ENCODE measurements at regions not wholly inside any gene's neighbourhood (a gene's known extent, or its start where the extent isn't known, plus 50 kb on each side); places are given as distances from the start of the nearest gene placed in this dataset.

DNA sequence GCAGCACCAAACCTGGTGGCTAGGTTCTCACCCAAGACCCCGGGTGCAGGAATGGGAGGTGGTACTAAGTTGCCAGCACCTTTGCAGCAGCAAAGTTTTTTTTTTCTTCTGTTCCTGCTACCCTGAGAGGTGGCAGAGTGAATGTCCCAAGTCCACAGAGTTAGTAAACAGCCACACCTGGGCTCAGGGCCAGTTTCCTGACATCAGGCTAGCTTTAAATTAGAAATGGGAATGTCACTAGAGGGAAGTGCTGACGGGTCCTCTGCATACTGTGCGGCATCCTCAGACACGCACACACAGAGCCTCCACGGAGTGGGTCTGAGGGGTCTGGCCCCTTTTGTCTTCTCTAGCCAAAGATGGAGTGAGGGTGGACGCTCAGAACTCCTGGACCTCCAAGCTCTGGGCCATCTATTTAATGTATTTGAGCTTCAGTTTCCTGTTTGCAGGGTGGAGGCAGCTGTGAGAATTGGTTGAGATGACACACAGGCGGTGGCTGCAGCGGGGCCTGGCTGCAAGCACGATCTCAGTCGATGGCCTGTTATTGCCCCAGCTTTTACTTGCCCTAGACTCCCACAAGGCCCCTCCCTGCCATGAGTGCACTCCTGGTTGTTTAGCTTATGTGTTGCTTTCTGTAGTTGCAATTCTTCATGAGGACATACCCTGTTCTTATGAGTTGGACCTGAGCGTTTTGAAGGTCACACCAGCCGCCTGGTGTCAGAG, 751.4 kb upstream of the HS6ST1 start:
- DNase-seq (ENCODE audit: low spot score) = no peak
- intact Hi-C loops (cut with DNase I) = no loop called here

DNA sequence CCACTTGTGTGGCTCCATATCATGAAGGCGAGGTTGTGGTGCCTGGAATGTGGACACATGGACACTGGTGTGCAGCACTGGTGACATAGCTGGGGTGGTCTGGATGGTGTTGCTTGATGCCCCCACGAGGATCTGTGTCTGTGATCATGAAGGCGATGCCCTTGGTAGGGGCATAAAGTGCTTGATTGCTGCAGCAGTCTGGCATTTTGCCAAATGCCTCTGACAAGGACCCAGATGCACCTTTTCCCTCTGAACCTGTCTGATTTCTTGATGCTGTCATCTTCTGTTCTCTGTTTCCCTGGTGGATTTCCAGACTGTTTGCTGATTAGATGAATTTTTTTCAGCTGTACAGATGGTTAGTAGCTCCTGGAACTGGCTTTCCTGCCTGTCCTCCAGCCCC, 752.0 kb upstream of the HS6ST1 start:
- no peak for DNase-seq (ENCODE audit: low spot score)
- intact Hi-C loops (cut with DNase I) = no loop called here

DNA sequence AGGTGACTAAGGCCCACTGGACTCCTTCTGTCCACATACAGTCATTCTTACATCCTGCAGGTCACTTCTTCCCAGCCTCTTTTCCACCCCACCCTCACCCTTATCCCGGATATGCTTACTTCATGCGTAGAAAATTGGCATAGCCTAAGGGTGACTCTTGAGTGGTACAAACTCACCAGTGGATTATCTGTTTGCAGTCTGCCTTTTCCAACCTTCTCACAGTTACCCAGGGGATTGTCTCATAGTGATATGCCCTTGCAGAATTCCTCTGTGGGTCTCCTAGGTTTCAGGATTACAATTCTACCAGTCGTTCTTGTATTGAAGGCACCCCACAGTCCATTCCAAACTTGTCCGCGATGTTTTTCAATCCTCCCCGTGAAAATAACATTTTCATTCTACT, 752.9 kb upstream of the HS6ST1 start:
- DNase-seq (ENCODE audit: low spot score) = no peak
- intact Hi-C loops (cut with DNase I) = no loop called here

DNA sequence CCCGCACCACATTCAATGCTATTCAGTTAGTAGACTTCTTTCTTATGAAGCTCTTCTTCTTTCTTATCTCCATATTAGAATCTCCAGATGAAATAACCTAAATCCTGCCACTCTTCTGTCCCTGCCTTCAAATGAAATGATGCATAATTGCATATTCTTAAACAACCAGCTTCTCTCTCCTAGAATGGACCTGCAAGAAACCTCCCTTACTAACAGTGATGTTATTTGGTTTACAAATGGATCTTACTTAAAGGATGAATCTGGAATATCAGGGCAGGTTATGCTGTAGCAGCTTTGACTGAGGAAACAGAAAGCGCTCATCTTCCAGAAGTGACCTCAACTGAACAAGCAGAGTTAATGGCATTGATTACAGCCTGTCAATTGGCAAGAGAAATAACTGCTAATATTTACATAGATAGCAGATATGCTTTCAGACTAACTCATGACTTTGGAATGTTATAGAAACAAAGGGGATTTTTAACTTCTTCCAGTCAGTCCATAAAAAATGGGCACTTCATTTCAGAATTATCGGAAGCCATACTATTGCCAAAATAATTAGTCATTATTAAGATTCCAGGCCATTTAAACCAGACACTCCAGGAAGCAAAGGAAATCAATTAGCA, 755.7 kb upstream of the HS6ST1 start:
- DNase-seq (ENCODE audit: low spot score) = no peak
- intact Hi-C loops (cut with DNase I) = no loop called here

DNA sequence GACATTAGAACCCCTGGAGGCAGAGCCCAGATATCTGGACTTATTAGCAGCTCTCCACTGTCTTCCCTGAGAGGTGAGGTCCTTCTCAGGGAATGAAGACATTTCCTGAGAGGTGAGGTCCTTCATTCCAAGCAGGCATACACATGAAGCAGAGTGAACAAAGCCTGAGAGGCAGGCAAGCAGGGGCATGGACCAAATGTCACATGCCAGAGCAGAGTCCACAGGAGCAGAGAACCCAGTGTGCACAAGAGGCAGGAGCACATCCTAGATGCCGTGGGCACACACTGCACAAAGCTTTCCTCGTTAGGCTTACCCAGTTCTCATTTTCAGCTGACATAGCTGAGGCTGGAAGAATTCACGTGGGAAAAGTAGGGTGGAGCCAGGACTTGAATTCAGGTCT, 759.9 kb upstream of the HS6ST1 start:
- DNase-seq (ENCODE audit: low spot score) = no peak
- intact Hi-C loops (cut with DNase I) = no loop called here

DNA sequence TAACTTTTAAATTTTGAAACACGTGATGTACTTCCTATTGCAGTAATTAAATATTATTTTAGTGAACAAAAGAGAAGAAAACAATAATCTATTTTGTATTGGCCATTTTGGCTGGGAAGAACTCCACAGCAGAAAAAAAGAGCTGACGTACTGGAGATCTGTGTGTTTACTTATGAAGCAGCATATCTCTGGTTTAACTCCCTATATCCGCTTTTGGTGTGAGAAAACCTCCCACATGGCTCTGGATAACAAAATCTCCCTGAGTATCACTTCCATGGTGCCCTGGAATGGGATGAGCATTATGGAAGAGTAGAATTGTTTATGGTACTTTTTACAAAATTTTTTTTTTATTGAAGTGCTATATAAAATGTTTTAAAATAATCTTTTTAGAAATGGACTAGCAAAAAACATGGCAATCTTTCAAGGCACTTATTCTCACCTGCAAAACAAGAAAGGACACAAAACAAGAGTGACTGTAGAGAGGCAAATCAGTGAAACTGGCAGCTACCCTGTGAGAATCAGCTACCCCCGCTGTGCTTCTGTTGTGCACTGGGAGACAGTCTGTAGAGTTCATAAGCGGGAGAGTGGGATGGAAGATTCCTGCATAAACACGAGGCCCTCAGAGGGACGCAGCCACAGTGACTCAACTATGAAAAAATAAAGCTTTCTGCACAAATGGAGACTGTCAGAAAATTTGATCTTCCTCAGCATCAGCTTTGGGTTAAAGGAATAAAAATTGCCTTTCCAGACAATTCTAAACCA, 762.2 kb upstream of the HS6ST1 start:
- DNase-seq (ENCODE audit: low spot score) = no peak
- intact Hi-C loops (cut with DNase I) = no loop called here

DNA sequence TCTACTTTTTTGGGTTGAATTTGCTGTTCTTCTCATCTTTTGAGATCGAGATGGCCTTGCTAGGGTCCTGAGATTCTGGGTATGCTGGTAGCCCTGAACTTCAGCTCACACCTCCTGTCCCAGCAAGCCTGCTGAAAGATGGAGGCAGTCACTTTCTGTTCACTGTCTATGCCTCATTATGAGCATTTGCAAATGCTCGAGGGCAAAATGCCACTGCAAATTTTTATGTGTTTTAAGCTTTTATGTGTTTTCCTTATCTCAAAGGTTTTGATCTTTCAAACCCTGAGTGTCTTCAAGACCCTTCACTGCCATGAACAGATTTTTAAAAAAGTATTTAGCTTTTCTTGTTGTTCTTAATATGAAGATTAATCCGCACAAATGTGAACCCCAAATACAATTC, 766.7 kb upstream of the HS6ST1 start:
- DNase-seq (ENCODE audit: low spot score) = no peak
- intact Hi-C loops (cut with DNase I) = no loop called here

DNA sequence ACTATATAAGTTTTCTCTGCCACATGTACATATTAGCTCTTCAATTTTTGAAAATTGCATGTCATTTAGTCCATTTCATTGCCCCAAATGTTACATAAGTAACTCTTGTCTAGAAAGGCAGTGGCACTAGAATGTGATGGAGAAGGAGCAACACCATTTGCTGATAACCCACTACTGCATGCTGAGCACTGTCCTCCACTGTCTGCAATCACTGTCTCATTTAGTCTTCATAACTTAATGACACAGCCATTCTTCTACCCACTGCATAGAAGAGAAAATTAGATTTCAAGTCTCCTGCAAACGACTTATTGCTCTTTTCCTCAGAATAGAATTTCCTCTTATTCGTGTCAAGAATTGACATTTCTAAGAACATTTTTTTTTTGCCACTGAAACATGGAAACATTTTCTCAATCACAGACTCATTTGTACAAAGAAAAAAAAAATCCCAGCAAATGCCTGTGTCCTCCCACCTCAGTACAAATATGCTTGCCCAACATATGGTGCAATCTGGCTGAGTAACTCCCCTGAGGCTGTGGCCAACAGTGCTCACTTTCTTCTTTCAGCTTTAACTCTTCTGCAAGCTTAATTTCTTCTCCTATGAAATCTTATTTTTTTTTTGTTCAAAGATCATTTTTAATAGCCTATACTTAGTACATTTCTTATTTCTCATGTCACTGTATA, 768.6 kb upstream of the HS6ST1 start:
- intact Hi-C loops (cut with DNase I) = no loop called here
- no peak for DNase-seq (ENCODE audit: low spot score)

DNA sequence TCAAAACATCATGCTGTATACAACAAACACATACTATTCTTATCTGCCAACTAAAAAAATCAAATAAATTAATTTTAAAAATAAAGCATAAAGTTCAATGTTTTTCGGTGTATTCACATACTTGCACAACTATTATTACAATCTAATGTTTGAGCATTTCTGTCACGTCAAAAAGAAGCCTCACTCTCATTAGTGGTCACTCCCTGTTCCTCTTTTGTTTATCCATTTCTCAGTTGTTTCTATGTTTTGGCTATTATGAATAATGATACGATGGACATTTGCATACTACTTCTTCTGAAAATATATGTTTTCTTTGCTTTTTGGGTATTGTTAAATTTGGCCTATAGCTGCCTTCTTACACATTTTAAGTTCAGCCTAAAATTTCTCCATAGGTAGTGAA, 773.0 kb upstream of the HS6ST1 start:
- intact Hi-C loops (cut with DNase I) = no loop called here
- no peak for DNase-seq (ENCODE audit: low spot score)

DNA sequence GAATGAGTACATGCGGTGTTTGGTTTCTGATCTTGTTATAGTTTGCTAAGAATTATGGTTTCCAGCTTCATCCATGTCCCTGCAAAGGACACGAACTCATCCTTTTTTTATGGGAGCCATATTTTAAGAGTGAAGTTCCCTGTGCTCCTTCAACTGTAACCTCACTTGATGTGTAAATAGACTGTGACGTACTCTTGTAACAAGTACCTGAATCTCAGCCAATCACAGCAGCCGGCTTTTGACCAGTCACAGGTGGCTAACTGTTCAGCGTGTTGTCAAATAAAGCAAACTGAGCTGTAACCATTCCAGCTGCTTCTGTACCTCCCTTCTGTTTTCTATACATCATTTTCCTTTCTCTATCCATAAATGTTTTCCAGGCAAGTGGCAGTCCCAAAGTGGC, 774.3 kb upstream of the HS6ST1 start:
- intact Hi-C loops (cut with DNase I) = no loop called here
- DNase-seq (ENCODE audit: low spot score) = no peak

DNA sequence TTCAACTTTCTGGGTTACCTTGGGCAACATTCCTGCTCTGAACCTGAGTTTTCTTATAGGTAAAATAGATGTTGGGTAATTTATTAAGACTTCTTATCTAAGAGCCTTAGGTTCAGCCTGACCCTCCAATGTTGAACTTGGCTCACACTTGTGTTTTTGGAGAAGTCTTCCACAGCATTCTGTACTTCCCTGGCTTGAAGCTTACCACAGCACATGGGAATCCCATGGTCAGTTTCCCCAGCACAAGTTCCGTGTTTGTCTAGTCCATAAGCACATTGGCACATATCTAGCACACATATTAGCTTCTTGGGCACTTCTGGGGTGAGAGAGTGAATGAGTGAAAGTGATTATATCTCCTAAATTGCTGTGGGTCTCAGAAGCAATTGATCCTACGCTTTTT, 782.5 kb upstream of the HS6ST1 start:
- no peak for DNase-seq (ENCODE audit: low spot score)
- intact Hi-C loops (cut with DNase I) = no loop called here

DNA sequence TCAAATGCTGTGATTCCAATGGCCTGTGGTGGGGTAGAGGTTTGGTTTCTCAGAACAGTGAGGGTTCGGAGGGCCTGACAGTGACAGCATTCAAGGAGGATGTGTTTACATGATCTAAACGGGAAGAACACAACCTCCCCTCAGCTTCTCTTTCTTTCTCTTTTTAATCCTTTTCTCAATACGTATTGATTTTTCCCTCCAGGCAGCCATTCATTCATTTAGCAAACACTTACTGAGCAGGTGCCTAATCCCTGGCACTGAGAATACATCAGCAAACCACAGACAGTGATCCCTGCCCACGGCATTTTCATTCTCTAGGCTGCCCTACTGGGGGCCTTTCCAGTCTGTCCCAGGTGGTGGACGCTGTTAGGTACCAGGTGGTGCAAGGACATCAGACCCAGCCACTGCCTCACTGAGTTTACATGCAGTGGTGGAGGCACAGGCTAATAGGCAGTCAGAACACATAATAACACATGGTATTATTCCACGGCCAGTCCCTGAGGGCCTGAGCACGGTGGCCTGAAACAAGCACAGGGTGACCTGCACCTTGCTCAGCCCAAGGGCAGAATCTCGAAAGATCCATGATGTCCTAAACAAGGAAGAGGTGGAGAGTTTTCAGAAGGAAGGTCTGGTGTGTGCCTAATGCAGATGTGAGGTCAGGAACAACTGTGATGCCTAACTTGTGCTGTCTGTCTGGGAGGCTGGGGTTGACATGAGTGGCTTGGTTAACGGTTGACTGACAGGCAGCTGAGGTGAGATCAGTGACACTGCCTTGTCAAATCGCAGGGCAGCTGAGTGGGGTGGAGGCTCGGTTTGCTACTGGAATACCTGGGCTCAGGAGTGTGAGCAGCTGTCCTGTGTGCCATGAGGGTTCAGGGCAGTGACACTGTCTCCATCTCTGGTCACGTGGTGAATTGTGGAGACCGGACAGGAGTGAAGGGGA, 785.5 kb upstream of the HS6ST1 start:
- intact Hi-C loops (cut with DNase I) = no loop called here
- no peak for DNase-seq (ENCODE audit: low spot score)

DNA sequence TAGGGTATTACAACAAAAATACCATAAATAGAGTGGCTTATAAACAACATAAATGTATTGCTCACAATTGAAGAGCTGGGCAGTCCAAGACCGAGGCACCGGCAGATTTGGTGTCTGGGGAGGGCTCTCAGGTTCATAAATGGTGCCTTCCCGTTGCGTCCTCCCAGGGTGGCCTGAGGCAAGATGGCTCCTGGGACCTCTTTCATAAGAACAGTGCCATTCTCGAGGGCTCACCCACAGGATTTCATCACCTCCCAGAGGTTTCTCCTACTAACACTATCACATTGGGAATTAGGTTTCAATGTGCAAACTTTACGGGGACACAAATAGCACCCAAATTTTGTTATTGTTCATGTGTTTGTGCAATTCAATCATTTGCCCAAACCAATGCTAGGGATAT, 793.5 kb upstream of the HS6ST1 start:
- DNase-seq (ENCODE audit: low spot score) = no peak
- intact Hi-C loops (cut with DNase I) = no loop called here

DNA sequence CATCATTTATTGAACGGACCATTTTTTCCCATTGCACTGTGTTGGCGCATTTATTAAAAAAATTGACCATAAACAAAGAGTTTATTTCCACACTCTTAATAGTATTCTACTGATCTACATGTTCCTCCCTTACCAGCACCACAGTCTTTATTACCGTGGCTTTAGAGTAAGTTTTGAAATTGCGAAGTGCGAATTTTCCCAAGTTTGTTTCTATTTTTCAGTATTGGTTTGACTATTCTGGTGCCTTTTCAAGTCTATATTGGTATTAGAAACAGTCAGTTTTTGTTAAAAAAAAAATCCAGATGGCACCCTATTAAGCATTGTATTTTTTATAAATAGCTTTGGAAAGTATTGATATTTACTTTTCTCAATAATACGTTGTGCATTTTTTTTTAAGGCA, 795.1 kb upstream of the HS6ST1 start:
- DNase-seq (ENCODE audit: low spot score) = no peak
- intact Hi-C loops (cut with DNase I) = no loop called here

DNA sequence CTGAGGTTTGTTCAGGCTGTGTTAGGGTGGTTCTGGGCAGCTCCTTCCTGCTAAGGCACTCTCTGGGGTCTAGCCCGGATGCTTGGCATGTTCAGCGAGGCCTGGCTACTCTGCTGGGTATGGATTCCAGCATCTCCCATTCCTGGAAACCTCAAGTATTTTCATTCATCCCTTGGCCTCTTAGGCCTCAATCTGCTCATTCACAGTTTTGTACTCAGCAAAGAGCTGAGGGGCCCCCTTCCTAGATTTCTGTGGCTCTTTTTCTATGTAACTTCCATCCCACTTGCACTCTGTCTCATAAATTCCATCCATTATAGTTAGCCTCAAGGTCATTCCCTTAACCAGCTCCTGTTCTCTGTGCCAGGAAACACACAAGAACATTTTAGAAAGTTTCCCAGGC, 798.8 kb upstream of the HS6ST1 start:
- intact Hi-C loops (cut with DNase I) = no loop called here
- DNase-seq (ENCODE audit: low spot score) = no peak

DNA sequence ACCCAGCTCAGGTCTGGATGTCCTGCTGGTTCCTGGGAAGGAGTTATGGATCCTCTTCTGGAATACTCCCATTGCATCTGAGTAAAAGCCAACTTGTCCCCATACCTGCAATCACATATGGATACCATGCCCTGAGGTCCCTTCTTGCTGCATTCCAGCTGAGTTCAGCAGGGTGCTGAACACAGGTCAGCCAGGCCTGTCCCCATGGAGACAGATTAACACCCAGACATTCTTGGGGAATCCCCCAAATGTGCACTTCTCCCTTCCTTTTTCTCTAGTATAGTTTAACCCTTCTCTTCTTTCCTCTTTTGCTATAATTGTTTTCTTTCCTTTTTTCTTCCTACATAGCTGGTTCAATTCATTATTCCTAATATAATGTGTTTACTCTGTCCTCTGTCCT, 799.6 kb upstream of the HS6ST1 start:
- DNase-seq (ENCODE audit: low spot score) = no peak
- intact Hi-C loops (cut with DNase I) = no loop called here

DNA sequence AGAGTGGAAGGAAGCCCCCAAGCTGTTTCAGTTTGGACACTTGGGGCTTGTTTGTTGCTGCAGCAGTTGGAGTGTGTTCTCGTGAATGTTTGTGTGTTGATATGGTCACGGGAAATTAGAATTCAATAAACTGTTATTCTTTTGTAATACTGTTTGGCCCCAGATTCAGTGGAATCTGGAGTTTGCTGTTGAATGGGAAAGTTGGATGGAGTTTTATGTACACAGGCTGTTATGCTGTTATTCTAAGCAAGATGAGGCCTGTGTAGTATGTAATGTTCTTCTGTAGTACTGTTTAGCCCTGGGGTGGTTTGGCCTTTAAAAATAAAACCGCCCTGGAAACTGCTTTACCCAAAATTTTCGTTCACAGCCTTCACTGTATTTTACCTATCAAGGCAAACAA, 810.4 kb upstream of the HS6ST1 start:
- intact Hi-C loops (cut with DNase I) = no loop called here

DNA sequence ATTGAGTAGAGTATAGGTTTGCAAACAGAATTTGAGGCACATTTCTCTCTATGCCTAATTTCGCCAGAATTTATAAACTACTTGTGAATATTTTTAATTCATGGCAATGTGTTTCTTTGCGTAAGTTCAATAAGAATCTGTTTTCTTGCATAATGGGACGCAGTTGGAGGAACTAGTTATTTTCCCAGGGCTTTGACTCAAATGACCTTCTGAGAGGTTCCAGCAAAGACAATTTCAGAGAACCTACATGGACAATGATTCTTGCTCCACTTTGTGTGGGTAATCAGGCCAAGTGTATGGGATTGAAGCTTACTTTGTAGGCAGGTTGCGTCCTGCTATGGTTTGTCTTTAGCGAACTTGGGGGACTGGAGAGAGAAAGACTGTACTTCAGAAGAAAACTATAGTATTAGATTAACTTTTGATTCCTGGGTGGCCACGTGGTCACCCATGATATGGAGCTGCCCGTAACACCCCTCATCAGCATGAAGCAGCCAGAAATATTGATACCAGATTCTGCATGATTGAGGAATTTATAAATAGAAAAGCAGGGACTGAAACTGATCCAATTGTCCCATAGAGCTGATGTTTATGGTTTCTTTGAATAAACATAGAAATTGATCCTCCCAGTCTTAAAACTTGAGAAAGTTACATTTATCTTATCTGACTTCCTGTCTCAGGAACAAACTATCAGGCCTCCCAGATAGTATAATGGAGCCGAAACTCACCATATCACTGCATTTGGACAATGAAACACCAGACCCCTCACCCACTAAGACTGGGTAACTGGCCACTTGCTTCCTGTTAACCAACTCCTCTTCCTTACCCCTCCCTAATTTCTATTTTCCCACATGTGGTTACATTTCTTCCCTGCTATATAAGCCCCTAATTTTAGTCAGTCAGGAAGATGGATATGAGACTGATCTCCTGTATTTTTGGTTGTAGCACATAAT, 815.3 kb upstream of the HS6ST1 start:
- DNase-seq (ENCODE audit: low spot score) = no peak
- intact Hi-C loops (cut with DNase I) = no loop called here

More for the DNA sequence above, 810.4 kb upstream of the HS6ST1 start:
- DNase-seq (ENCODE audit: low spot score) = no peak

All from posterior vena cava (tissue), 2 donors.